ELF-1 (cell line): ENCODE measurements at regions not wholly inside any gene's neighbourhood (a gene's known extent, or its start where the extent isn't known, plus 50 kb on each side); places are given as distances from the start of the nearest gene placed in this dataset.

Experiments used
- DNase-seq: peaks from one replicate; pipeline ENCODE4 v3.0.0-alpha.2; 2016; ENCODE audit warnings: low read depth, low spot score

- DNase-seq: no peak
Observed at GRCh38 chr2:238654479-238655197, 193.2 kb upstream of the TWIST2 start.

DNA sequence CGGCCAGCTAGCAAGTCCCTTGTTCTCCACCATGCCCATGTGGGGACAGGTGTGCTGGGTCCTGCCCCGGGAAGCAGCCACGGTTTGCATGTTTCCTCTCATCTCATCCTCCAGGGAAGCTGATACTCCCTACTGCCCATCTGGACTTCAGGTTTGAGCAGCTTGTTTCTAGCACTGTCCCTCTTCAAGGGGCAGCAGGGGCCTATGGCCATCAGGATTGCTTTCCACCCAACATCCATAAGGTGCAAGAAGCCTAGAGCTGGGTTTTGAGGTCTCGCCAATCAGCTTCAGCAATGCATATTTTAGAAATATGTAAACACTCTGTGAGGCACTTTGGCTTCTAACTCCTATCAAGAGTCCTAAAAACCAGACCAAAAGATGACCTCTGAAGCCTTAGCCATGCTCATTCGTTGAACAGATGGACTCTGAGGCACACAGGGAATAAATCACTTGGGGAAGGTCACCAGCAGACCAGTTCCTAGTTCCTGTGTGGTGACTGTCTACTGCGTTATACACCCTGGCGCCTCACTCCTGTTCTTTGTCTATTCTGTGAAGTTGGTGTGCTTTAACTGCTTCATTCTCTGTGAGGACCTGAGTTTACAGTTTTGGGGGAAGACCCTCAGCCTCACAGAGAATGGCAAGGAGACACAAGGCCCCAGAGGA, 192.6 kb upstream of the TWIST2 start:
- DNase-seq: no peak

- no peak for DNase-seq
Observed at GRCh38 chr2:238655974-238656722, 191.7 kb upstream of the TWIST2 start.

DNA sequence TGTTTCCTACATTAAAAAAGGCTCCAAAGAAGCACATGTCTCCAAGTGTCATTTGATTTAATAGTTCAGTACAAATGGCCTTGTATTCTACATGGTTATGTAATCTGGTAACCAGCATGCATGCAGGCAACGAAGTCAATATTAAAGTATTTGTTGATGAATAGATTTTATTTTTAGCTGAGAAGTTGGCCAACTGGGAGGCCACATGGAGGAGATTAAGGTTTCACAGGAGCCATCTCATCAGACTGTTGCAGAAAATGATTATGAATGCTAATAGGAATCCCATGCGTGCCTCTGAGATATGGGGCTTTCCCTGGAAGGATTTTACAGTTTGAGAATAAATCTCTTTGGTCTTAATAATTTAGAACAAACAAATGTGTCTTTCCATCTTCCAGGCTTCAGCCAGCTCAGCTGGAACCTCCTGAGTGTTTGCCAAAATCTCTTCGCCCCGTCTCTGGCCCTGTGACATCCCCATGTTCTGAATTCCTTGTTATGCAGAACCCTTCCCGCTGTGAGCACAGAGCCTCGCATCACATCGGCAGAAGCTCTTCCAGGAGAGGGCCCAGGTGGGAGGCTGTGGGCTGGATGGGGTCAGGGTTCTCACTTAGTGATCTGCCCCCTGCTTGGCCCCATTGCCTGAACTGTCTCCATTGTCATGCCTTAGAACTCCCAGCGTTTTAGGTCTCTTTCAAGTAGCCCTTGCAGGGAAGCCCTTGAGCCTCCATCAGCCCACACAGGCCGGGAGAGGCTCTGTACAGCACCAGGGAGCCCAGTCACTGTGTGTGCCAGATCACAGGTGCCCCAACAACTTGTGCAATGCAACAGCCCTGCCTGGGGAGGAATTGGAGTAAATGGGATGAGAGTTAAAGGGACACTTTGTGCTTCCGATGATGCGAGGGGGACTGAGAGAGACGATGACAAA, 190.5 kb upstream of the TWIST2 start:
- peak; percentile 73 for DNase-seq

DNA sequence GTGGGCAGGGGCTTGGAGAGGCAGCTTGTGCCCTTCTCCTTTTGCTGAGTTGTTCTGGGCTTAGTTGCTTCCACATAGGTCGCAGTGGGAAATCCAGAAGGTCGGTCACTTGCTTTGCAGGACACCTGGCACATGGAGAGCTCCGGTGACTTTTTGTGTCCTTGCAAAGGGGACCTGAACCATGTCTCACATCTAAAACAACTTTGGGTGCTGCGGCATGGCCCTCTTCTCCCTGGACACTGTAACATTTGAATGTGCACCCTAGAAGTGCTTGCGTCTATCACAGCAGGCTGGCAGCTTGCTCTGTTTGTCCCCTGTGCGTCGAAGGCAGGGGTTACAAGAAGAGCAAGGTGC, 189.9 kb upstream of the TWIST2 start:
- DNase-seq: no peak

GRCh38 chr2:238658820-238659219, 189.1 kb upstream of the TWIST2 start:
- DNase-seq: no peak

DNA sequence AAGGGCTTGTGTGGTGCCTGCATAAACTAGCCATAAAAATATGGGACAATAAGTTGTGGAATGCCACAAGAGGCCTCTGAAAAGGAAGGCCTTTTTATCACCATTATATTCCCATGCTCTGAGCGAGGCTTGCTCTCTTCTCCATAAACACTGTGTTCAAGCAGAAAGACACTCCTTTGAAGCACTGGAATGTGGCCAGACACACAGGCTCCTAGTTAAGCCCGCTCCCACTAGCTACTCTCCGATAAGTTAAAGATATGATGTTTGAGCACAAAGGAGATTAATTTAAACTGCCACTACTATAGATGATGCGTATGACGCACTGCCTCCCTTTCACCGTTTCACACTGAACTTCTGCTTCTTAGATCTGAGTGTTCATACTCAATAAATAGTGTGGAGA, 188.7 kb upstream of the TWIST2 start:
- DNase-seq: no peak

- DNase-seq: no peak
Observed at GRCh38 chr2:238663586-238663985, 184.3 kb upstream of the TWIST2 start.

- DNase-seq: no peak
Observed at GRCh38 chr2:238665919-238666318, 182.0 kb upstream of the TWIST2 start.

DNA sequence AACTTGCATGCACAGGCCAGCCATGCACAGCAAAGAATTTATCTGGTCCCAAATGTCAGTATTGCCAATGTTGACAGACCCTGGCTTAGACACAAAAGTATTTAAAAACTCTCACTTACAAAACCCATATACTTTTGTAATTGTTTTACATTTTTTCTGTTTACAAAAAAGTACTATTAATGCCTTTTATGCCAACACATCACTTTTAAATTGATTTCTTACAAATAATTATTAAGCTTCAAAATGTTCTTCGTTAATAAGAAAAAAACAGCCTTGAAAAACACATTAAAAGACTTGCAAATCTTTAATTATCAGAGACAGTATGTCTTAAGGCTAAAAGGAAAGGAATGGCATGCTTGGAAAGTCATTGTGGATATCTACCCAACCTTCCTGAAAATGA, 181.3 kb upstream of the TWIST2 start:
- no peak for DNase-seq

DNA sequence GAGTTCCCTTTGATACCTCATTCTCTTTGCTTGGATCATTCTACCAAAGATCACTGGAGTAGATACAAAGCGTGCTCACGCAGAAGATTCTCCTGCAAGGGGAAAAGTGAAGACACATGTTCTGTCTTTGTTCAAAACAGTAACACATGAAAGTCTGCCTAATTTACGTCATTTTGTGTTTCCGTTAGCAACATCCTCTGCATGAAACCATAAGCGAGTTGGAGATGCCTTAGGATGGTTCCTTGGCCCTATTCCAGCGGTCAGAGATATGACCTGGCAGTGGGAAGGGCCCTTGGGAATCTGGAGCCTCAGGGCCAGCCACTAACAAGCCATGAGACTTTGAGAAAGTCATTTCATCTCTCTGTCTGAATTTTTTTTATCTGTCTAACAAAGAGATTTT, 180.9 kb upstream of the TWIST2 start:
- no peak for DNase-seq

- DNase-seq: no peak
Observed at GRCh38 chr2:238667639-238668038, 180.2 kb upstream of the TWIST2 start.

- DNase-seq: no peak
Observed at GRCh38 chr2:238668426-238668825, 179.5 kb upstream of the TWIST2 start.

DNA sequence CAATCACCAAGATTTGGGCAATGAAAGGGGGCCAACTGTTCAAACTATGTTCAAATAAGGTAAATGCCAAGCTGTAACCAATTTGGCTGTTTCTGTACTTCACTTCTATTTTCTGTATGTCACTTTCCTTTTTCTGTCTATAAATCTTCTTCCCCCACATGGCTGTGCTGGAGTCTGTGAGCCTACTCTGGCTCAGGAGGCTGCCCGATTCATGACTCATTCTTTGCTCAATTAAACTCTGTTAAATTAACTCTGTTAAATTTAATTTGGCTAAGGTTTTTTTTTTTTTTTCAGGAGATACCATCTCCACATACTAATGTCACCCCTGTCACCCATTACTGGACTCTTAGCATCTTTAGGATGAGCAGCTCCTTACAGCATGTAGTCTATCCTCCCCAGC, 178.8 kb upstream of the TWIST2 start:
- DNase-seq: no peak

DNA sequence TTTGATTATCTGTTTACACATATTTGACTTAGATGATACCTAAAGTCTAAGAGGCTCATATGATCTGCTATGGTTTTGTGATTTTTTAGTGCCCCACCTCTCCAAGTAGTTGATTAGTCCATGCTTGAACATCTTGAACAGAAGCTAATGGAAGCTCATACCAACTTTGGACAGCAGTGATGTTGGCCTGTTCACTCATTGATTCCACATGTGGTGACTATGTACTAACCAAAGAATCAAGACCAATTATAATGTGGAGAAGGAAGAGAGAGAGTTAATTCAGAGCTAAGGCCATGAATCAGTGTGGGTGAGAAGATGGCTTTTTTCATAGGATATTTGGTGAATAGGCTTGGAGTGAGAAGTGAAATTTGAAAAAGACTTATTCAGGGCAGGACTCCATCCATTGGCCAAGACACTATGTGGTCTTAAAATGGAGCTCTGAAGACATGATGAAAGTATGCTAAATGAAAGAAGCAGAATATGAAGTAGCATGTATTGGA, 178.3 kb upstream of the TWIST2 start:
- no peak for DNase-seq

GRCh38 chr2:238670111-238670585, 177.7 kb upstream of the TWIST2 start:
- DNase-seq: no peak

DNA sequence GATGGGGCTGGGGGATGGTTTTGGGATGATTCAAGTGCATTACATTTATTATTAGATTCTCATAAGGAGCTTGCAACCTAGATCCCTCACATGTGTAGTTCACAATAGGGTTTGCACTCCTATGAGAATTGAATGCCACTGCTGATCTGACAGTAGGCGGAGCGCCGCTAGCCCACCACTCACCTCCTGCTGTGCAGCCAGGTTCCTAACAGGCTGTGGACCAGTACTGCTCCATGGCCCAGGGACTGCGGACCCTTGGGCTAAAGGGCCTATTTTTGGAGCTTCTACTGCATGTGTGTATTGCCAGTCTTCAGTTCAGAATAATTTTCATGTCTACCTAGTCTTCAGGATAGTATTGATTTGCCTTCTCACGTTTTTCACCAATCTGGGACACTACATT, 165.3 kb upstream of the TWIST2 start:
- DNase-seq: no peak

DNA sequence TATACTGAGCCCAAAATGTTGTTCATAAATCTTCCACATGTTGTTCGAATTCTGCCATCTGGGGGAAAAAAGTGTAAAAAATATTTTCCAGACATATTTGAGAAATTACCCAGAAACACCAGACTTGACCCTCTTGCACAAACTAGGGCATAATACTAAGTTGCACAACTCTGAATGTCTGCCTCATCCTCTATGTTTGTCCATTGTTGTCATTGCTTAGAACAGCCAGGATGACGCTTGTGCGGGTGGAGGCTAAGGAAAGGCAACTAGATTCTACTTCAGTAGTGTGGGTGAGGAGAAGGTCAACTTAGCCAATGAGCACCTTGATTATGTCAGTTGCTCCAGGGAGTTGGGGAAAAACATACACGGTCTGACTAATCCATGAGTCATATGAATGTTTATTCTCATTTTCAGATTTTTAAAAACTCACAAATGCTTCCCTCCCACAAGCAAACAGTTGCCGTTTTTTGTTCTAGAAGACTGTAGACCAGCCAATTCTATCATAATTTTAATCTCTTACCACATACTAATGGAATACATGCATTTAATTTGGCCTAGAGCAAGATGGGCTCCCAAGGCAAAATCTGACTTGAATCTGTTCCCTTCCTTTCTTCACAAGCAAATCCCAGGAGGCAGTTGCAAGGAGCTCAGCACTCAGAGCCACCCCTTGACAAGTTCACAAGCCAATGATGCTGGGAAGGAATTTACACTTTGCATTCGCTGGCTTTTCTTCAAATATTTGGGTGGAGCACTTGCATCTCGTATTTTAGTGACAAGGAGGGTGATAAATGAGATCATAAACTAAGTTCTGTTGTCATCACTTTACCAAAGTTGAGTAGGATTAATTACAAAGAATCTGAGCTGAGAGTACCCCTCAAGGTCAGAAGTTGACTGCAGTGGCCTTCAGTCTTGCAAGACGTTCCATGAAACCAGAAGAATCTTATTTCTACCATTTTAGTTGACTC, 163.2 kb upstream of the TWIST2 start:
- DNase-seq: no peak

DNA sequence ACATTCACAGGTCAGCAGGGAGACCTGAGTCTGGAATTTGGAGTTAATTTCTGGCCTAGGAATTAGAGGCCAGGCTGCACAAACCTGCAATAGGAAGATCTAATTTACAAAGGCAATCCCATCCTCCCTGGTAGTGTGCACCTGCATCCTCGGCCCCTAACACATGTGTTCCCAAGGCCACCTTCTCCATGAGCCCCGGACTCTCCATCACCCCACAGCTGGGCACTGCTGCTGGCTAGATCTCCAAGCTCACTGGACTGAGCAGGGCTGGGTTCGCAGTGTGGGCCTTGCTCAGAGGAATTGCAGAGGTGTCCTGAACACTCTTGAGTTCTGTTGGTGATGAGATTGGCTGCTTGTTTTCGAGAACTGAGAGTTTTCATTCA, 162.6 kb upstream of the TWIST2 start:
- DNase-seq: no peak

GRCh38 chr2:238685713-238686112, 162.2 kb upstream of the TWIST2 start:
- no peak for DNase-seq
